Endodermal cell (in vitro differentiated cells): ENCODE measurements at regions not wholly inside any gene's neighbourhood (a gene's known extent, or its start where the extent isn't known, plus 50 kb on each side); places are given as distances from the start of the nearest gene placed in this dataset.

Experiments
- DNase-seq: peaks from one replicate; pipeline ENCODE4 v3.0.0-alpha.2; 2017
- H3K27ac ChIP-seq: 2 replicates; pipeline ENCODE4 v1.5.1; 2013; ENCODE audit warnings: mild to moderate bottlenecking, low read depth, low read length, moderate library complexity
- H3K27me3 ChIP-seq: 2 replicates; pipeline ENCODE4 v1.6.1; 2013; ENCODE audit warnings: mild to moderate bottlenecking, low read length, moderate library complexity; ENCODE audit not compliant: insufficient read depth, control insufficient read depth, poor library complexity, severe bottlenecking
- H3K36me3 ChIP-seq: 2 replicates; pipeline ENCODE4 v1.7.0; 2013; ENCODE audit warnings: mild to moderate bottlenecking, low read length, moderate library complexity; ENCODE audit not compliant: control insufficient read depth, insufficient read depth
- H3K4me1 ChIP-seq: one replicate; pipeline ENCODE4 v1.7.0; 2013; ENCODE audit warnings: low read length; ENCODE audit not compliant: control insufficient read depth, insufficient read depth
- H3K4me3 ChIP-seq: 2 replicates; pipeline ENCODE4 v1.5.1; 2013; ENCODE audit warnings: mild to moderate bottlenecking, low read length, moderate library complexity
- H3K9ac ChIP-seq: 2 replicates; pipeline ENCODE4 v1.6.1; 2013; ENCODE audit warnings: mild to moderate bottlenecking, low read length, moderate library complexity; ENCODE audit not compliant: poor library complexity, severe bottlenecking; ENCODE audit errors: extremely low read depth
- H3K9me3 ChIP-seq: 2 replicates; pipeline ENCODE4 v1.6.1; 2013; ENCODE audit warnings: mild to moderate bottlenecking, low read length, moderate library complexity; ENCODE audit not compliant: control insufficient read depth
- H3K27ac Mint-ChIP-seq: 2 replicates; pipeline ENCODE4 v1.8.0; 2020; ENCODE audit warnings: mixed read lengths
- H3K27me3 Mint-ChIP-seq: 2 replicates; pipeline ENCODE4 v1.8.0; 2021; ENCODE audit warnings: mild to moderate bottlenecking, mixed read lengths; ENCODE audit not compliant: insufficient read depth
- H3K36me3 Mint-ChIP-seq: 2 replicates; pipeline ENCODE4 v1.8.0; 2020; ENCODE audit warnings: low read depth, mixed read lengths
- H3K4me1 Mint-ChIP-seq: 2 replicates; pipeline ENCODE4 v1.8.0; 2020; ENCODE audit warnings: mixed read lengths
- H3K4me3 Mint-ChIP-seq: 2 replicates; pipeline ENCODE4 v1.8.0; 2020; ENCODE audit warnings: mild to moderate bottlenecking, moderate library complexity, mixed read lengths
- H3K9me3 Mint-ChIP-seq: 2 replicates; pipeline ENCODE4 v1.8.0; 2020; ENCODE audit warnings: mild to moderate bottlenecking, mixed read lengths
- WGBS, 2 experiments: methylation state at CpG; one replicate each; pipeline versions ENCODE4 v1.1.5 to v1.1.7; 2013; ENCODE audit warnings: missing lambda C conversion rate in 2 of 2, mixed read lengths in 1 of 2; ENCODE audit not compliant: insufficient coverage in 1 of 2, insufficient read length in 1 of 2; 5-methylcytosine and 5-hydroxymethylcytosine counted together
- TF ChIP-seq, protein P1 (sequence below): fragments of 200-600 bp; sonication (generic); conservative IDR thresholded peaks from 2 replicates; pipeline ENCODE4 v1.5.0; 2021; ENCODE audit warnings: antibody characterized with exemption, mild to moderate bottlenecking

DNA sequence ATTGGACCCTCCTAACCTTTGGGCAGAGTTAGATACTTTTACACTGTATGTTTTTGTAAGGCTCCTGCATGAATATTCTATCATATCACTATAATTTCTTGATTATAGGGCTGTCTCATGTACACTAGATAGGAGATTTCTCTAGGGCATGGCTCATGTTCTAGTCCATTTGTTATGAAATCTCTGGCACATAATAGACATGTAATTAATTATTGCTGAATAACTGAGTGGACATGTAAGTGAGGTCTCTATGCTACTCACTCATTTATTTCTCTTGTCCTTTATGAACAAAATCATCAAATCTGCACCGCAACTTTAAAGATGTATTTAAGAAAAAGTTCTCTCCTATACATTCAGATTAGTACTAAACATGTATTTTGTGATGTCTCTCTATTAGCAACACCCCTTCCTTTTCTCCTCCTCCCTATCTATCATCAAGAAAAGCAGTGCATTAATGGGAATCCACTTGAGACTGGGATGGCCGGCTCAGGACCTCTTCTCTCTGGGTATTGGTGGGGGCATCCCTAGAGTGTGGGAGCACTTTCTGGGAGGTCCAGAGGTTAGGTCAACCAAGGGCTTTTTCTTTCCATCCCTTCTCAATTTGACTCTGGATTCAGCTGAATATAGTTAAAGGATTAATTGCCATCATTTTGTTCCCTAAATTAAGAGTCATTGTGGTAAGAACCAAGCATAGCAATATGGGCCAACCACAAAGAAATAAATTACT lies 168.0 kb upstream of the HMGA2 start:
- Mint-ChIP-seq H3K9me3 (no peaks in the 10 kb centered on the region), H3K27ac (no peak overlapping the region), H3K36me3 (no peaks in the 10 kb centered on the region), H3K27me3 (peaks cover 10% of the 10 kb centered on the region), H3K4me1 (peaks cover 28% of the 10 kb centered on the region), H3K4me3 (no peak overlapping the region)
- TF ChIP-seq, protein P1, sequence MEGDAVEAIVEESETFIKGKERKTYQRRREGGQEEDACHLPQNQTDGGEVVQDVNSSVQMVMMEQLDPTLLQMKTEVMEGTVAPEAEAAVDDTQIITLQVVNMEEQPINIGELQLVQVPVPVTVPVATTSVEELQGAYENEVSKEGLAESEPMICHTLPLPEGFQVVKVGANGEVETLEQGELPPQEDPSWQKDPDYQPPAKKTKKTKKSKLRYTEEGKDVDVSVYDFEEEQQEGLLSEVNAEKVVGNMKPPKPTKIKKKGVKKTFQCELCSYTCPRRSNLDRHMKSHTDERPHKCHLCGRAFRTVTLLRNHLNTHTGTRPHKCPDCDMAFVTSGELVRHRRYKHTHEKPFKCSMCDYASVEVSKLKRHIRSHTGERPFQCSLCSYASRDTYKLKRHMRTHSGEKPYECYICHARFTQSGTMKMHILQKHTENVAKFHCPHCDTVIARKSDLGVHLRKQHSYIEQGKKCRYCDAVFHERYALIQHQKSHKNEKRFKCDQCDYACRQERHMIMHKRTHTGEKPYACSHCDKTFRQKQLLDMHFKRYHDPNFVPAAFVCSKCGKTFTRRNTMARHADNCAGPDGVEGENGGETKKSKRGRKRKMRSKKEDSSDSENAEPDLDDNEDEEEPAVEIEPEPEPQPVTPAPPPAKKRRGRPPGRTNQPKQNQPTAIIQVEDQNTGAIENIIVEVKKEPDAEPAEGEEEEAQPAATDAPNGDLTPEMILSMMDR = no peak
- H3K36me3 ChIP-seq = no peaks in the 10 kb centered on the region
- H3K9ac ChIP-seq = no peak overlapping the region
- H3K9me3 ChIP-seq = no peaks in the 10 kb centered on the region
- DNase-seq = no peak
- no peaks in the 10 kb centered on the region for H3K27me3 ChIP-seq
- no peaks in the 10 kb centered on the region for H3K4me1 ChIP-seq
- H3K4me3 ChIP-seq = no peak overlapping the region
- H3K27ac ChIP-seq = no peak overlapping the region
- 92% methylated on average over 1 of the region's 2 CpGs; no CpG with 5 or more reads in 1 of the 2 experiments for WGBS, 2 experiments

DNA sequence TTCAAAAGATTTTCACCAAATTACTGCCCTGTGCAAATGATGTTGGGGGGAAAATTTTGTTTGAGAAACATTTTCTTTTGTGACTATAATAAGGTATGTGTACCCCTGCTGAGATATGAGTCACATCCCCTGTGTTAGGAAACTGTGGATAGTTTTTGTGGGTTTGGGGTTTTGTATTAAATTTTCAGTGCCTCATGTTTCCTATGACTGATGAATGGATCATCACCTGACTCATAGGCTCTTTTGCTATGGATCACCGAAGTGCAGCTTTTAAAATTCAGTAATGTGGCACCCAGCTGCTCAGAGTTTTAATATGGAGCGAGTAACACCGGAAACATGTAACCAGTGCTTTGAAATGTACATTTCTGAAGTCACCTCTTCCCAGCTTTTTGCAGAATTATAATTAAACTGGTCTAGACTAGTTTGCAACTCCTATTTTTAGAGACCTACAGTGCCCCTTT lies 167.4 kb upstream of the HMGA2 start:
- H3K36me3 Mint-ChIP-seq = no peaks in the 10 kb centered on the region
- 70 to 76% methylated on average over 3 of the region's 3 CpGs for WGBS, 2 experiments

DNA sequence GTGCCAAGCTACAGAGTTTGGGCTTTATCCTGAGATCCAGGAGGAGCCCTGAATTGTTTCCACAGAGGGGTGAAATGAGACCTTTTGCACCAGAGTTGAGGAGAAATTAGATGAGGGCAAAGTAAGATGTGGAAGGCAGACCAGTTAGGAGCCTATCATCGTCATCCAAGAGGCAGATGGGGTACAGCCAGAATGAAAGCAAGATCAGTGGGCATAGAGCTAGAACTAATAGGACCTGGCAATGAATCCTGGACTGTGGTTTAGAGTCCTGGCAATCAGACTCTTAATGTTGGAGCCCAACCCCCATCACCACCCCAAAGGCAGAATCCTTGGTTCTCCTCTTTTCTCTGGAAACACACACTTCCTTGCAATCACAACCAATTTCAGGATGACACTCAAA lies 166.6 kb upstream of the HMGA2 start:
- no peak overlapping the region for H3K27ac ChIP-seq
- no peaks in the 10 kb centered on the region for H3K36me3 Mint-ChIP-seq

More for the DNA sequence above, 167.4 kb upstream of the HMGA2 start:
- Mint-ChIP-seq H3K27me3 (peaks cover 10% of the 10 kb centered on the region), H3K27ac (no peak overlapping the region), H3K9me3 (no peaks in the 10 kb centered on the region), H3K4me1 (peaks cover 28% of the 10 kb centered on the region), H3K4me3 (no peak overlapping the region)
- Histone ChIP-seq H3K4me3 (no peak overlapping the region), H3K36me3 (no peaks in the 10 kb centered on the region), H3K4me1 (no peaks in the 10 kb centered on the region), H3K9ac (no peak overlapping the region), H3K9me3 (peaks cover 3% of the 10 kb centered on the region), H3K27ac (no peak overlapping the region), H3K27me3 (no peaks in the 10 kb centered on the region)
- no peak for DNase-seq
- TF ChIP-seq, protein P1 = no peak

More for the DNA sequence above, 166.6 kb upstream of the HMGA2 start:
- DNase-seq = no peak
- Histone ChIP-seq H3K9me3 (peaks cover 5% of the 10 kb centered on the region), H3K27me3 (no peaks in the 10 kb centered on the region), H3K4me1 (no peaks in the 10 kb centered on the region), H3K36me3 (no peaks in the 10 kb centered on the region), H3K9ac (no peak overlapping the region), H3K4me3 (no peak overlapping the region)
- peaks cover 10% of the 10 kb centered on the region for H3K27me3 Mint-ChIP-seq
- WGBS, 2 experiments = 96 to 100% methylated on average over 1 of the region's 1 CpG
- TF ChIP-seq, protein P1 = no peak
- peaks cover 28% of the 10 kb centered on the region for H3K4me1 Mint-ChIP-seq
- H3K4me3 Mint-ChIP-seq = no peak overlapping the region
- H3K9me3 Mint-ChIP-seq = no peaks in the 10 kb centered on the region
- H3K27ac Mint-ChIP-seq = no peak overlapping the region
